SK-N-SH treated with all-trans-retinoic acid at 6 μM for 48 hours (cell line): ENCODE measurements at regions not wholly inside any gene's neighbourhood (a gene's known extent, or its start where the extent isn't known, plus 50 kb on each side); places are given as distances from the start of the nearest gene placed in this dataset.

Source experiments
- BACH2 ChIP-seq: fragments of 250-450 bp; sonication (Bioruptor Pico); IDR thresholded peaks from 2 replicates; pipeline ENCODE4 v1.9.0; 2021; ENCODE audit warnings: mild to moderate bottlenecking, borderline replicate concordance
- ESRRG ChIP-seq: fragments of 250-450 bp; sonication (Bioruptor Pico); IDR thresholded peaks from 2 replicates; pipeline ENCODE4 v1.6.1; 2021; ENCODE audit warnings: mild to moderate bottlenecking
- RARB ChIP-seq: fragments of 250-450 bp; sonication (Bioruptor Pico); IDR thresholded peaks from 2 replicates; pipeline ENCODE4 v1.8.0; 2021; ENCODE audit warnings: mild to moderate bottlenecking, moderate library complexity

DNA sequence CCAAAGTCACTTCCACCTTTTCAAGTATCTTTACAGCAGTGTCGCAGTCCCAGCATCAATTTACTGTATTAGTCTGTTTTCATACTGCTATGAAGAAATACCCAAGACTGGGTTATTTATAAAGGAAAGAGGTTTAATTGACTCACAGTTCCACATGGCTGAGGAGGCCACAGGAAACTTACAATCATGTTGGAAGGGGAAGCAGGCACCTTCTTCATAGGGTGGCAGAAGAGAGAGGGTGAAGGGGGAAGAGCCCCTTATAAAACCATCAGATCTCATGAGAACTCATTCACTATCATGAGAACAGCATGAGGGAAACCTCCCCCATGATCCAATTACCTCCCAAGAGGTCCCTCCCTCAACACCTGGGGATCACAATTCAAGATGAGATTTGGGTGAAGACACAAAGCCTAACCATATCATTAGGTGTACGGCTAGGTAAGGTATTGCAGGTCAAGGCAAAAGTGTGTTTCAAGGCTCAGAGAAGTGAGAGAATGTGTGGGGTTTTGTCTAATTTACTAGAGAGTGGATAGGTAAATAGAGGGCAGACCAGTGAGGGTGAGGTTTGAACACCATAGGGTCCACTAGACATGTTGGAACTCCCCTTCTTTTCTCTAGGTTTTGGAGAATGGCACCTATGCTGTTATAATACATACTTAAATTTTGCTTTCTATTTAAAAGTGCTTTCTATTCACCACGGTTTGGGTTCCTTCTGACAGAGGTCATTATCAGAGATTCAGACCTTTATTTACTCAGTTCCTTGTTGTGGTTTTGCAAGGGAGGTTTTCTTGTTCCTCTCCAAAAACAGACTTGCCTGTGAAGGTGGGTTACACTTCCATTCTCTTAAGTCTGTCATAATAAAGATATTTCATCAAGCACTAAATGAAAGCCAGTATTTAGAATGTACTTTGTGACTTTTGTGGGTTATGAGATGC lies 186.6 kb downstream of the CPEB2 start:
- TF ChIP-seq RARB (CRISPR knock-in tag) (no peak), BACH2 (CRISPR knock-in tag) (no peak), ESRRG (CRISPR knock-in tag) (no peak)
